GM12874 (cell line): ENCODE measurements at regions not wholly inside any gene's neighbourhood (a gene's known extent, or its start where the extent isn't known, plus 50 kb on each side); places are given as distances from the start of the nearest gene placed in this dataset.

ENCODE experiments used
- TF ChIP-seq, protein P1 (sequence below): IDR thresholded peaks from 2 replicates; pipeline ENCODE4 v1.5.1; 2011; ENCODE audit warnings: low read depth, mild to moderate bottlenecking, control low read depth, low read length, moderate library complexity; ENCODE audit not compliant: insufficient read depth

DNA sequence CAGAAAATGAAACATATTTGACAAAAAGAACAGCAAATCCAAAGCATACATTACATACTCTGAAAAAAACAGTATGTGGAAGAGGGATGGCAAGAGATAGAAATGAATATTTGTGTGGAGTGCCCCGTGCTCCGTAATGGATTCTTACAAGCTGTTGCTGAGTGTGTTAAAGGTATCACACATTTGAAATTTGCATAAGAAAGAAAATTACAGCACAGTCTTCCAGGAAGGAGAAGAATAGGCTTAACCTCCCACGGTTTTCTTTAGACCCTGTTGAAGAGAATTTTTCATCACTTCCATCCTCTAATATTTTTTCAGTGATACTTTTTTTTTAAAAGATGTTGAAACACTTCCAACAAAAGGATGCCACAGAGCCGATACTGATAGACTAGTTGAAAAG, 1489.4 kb downstream of the RAPGEF2 start:
- TF ChIP-seq, protein P1, sequence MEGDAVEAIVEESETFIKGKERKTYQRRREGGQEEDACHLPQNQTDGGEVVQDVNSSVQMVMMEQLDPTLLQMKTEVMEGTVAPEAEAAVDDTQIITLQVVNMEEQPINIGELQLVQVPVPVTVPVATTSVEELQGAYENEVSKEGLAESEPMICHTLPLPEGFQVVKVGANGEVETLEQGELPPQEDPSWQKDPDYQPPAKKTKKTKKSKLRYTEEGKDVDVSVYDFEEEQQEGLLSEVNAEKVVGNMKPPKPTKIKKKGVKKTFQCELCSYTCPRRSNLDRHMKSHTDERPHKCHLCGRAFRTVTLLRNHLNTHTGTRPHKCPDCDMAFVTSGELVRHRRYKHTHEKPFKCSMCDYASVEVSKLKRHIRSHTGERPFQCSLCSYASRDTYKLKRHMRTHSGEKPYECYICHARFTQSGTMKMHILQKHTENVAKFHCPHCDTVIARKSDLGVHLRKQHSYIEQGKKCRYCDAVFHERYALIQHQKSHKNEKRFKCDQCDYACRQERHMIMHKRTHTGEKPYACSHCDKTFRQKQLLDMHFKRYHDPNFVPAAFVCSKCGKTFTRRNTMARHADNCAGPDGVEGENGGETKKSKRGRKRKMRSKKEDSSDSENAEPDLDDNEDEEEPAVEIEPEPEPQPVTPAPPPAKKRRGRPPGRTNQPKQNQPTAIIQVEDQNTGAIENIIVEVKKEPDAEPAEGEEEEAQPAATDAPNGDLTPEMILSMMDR: no peak

DNA sequence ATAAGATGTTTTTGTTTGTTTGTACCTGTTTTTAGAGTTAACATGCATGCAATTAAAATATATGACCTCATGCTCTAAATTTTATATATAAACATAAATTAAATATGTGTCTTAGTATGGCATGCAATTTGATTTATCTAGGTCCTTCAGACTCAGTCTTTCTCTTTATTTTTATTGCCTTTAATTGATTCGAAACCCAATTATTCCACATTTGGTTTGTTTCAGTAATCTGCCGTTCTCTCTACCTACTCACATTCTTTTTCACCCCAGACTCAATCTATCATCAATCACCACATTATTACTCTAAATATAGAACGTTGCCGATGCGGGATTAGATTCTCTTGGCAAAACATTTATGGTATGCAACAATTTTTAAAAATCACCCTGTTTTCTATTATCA, 1492.8 kb downstream of the RAPGEF2 start:
- TF ChIP-seq, protein P1: no peak

DNA sequence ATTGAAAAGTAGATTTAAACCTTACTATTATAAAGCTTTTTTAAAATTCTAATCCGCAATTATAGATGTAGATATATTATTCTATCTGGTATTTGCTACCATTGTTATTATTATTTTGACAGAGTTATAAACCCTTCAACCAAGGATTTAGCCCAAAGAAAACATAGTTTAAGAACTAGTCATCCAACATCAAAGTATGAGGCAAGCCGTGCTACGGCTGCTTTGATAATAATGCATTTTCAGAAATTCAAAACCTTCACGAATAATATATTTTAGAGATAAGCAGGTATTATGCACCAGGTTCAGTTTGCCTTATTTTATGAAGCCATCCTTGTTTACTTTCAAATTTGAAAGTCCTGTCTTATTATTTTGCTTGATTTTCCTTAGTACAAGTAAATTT, 1501.7 kb downstream of the RAPGEF2 start:
- TF ChIP-seq, protein P1: no peak

DNA sequence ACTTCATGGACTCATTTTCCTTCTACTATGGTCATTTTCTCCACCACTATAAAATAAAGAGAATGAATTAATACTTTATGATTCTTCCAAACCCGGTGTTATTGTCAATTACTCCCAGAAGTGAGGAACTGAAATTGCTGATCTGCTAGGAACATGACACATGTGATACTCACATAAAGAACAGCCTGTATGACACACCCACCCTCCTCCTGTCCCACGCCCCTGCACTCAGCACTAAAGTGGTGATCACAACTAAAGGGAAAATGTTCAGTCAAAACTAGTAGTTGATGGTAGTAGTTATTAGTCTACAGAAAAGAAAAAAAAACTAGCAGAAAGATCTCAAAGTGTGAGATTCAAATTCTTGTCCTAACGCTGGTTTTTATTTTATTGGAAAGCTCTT, 1508.3 kb downstream of the RAPGEF2 start:
- TF ChIP-seq, protein P1: no peak

DNA sequence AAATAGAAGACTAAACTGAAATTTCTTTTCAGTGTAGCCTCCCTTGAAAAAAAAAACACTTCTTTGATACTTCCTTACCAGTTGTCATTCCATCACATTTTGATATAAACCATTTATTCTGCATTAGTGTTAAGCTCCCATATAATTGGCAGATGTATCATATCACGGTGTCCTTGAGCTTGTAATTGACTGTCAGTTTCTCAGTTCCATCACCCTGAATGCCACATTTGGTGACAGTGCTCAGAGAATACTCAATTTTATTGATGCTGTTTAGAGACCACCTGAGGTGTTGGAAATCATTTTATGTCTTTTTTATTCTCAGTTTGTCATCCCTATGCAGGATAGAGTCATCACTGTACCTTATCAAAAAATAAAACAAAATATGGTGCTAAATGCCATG, 1528.2 kb downstream of the RAPGEF2 start:
- TF ChIP-seq, protein P1: no peak

DNA sequence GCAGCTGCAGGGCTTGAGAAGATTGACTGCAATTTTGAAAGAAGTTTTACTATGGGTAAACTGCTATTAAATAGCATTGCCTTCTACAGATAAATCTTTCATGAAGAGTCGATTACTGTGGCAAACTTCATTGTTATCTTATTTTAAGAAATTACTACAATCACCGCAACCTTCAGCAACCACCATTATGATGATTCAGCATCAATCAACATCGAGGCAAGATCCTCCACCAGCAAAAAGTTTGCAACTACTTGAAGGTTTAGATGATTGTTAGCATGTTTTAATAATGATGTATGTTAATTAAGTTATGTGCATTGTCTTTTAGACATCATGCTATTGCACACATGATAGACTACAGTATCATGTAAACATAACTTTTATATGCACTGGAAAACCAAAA, 1511.0 kb downstream of the FSTL5 start:
- TF ChIP-seq, protein P1: no peak

DNA sequence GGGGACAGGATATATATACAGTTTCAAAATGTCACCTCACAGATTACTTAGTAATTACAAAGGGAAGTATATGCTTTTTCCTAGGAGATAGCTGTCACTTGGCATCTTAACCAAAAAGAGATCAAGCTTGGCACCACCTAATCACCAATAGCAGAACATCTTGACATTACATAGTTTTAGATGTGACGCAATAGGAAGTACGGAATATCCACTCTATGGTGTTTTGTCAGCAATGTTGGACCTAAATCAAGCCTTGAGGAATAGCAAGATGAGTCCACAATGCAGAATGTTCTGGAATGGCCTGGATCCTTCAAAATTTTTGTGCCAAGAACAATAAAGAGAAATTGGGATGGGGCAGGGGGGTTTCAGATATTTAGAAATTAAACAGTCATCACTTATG, 1488.2 kb downstream of the FSTL5 start:
- TF ChIP-seq, protein P1: no peak

DNA sequence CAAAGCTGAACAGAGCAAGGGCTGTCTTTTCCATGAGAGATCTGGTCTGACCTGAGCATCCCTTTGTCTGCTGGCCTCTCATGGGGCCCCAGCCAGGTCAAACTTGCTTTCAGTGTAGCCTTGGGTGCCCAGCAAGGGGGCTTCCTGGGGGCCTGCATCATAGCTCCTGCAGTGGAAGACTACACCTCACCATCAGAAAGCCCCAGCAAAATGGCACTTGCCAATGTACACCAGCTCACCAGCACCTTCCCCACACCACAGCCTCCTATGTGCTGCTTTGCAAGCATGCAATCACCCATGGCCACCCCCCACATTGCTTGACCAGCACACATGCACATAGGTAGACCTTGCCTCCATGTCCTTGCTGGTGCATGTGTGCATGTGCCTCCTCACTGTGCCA, 1478.1 kb downstream of the FSTL5 start:
- TF ChIP-seq, protein P1: no peak
